Astrocyte (in vitro differentiated cells and primary cell): ENCODE measurements at regions not wholly inside any gene's neighbourhood (a gene's known extent, or its start where the extent isn't known, plus 50 kb on each side); places are given as distances from the start of the nearest gene placed in this dataset.

ENCODE experiments used
- DNase-seq: peaks from one replicate; pipeline ENCODE4 v3.0.0-alpha.2; 2010; ENCODE audit warnings: low read depth
- FAIRE-seq: peaks from 2 replicates; lab custom pipeline; 2011; peaks lifted over from hg19 to GRCh38; lab: Jason Lieb, UNC
- H2AFZ ChIP-seq: 2 replicates; pipeline ENCODE4 v1.6.0; 2012; ENCODE audit warnings: low read depth, low read length, inconsistent platforms
- H3K27ac ChIP-seq: 2 replicates; pipeline ENCODE4 v1.5.1; 2011; ENCODE audit warnings: low read depth, low read length, inconsistent platforms
- H3K27me3 ChIP-seq: 2 replicates; pipeline ENCODE4 v1.6.0; 2011; ENCODE audit warnings: low read length, inconsistent platforms; ENCODE audit not compliant: insufficient read depth
- H3K36me3 ChIP-seq: 2 replicates; pipeline ENCODE4 v1.5.1; 2011; ENCODE audit warnings: low read length, inconsistent platforms; ENCODE audit not compliant: insufficient read depth
- H3K4me1 ChIP-seq: 2 replicates; pipeline ENCODE4 v1.5.1; 2011; ENCODE audit warnings: low read length, inconsistent platforms; ENCODE audit not compliant: insufficient read depth
- H3K4me2 ChIP-seq: 2 replicates; pipeline ENCODE4 v1.6.0; 2012; ENCODE audit warnings: low read length, inconsistent platforms
- H3K4me3 ChIP-seq: 2 replicates; pipeline ENCODE4 v1.5.1; 2011; ENCODE audit warnings: low read depth, mild to moderate bottlenecking, low read length, inconsistent platforms; ENCODE audit not compliant: insufficient read depth
- H3K79me2 ChIP-seq: 2 replicates; pipeline ENCODE4 v1.6.0; 2012; ENCODE audit warnings: mild to moderate bottlenecking, low read length, inconsistent platforms; ENCODE audit not compliant: insufficient read depth
- H3K9ac ChIP-seq: 2 replicates; pipeline ENCODE4 v1.6.0; 2012; ENCODE audit warnings: mild to moderate bottlenecking, low read length, inconsistent platforms
- H3K9me3 ChIP-seq: 2 replicates; pipeline ENCODE4 v1.5.1; 2012; ENCODE audit warnings: low read depth, mild to moderate bottlenecking, low read length, inconsistent platforms; ENCODE audit not compliant: insufficient read depth
- H4K20me1 ChIP-seq: 2 replicates; pipeline ENCODE4 v1.6.0; 2012; ENCODE audit warnings: low read length, inconsistent platforms; ENCODE audit not compliant: insufficient read depth
- H3K27ac Mint-ChIP-seq: one replicate; pipeline ENCODE4 v1.8.0; 2021; ENCODE audit warnings: mild to moderate bottlenecking, mixed read lengths; ENCODE audit not compliant: unreplicated experiment
- H3K27me3 Mint-ChIP-seq: one replicate; pipeline ENCODE4 v1.8.0; 2021; ENCODE audit warnings: low read depth, mixed read lengths; ENCODE audit not compliant: unreplicated experiment
- H3K36me3 Mint-ChIP-seq: one replicate; pipeline ENCODE4 v1.8.0; 2021; ENCODE audit warnings: low read depth, mixed read lengths; ENCODE audit not compliant: unreplicated experiment
- H3K4me1 Mint-ChIP-seq: one replicate; pipeline ENCODE4 v1.8.0; 2021; ENCODE audit warnings: low read depth, mixed read lengths; ENCODE audit not compliant: unreplicated experiment
- H3K4me3 Mint-ChIP-seq: one replicate; pipeline ENCODE4 v1.8.0; 2021; ENCODE audit warnings: mild to moderate bottlenecking, moderate library complexity, mixed read lengths; ENCODE audit not compliant: unreplicated experiment
- H3K9me3 Mint-ChIP-seq: one replicate; pipeline ENCODE4 v1.8.0; 2021; ENCODE audit warnings: mild to moderate bottlenecking, mixed read lengths; ENCODE audit not compliant: unreplicated experiment
- CTCF ChIP-seq: IDR thresholded peaks from 2 replicates; pipeline ENCODE4 v1.5.1; 2011; ENCODE audit warnings: low read depth, mild to moderate bottlenecking, inconsistent platforms, low read length, moderate library complexity; ENCODE audit not compliant: insufficient read depth
- EZH2 ChIP-seq: IDR thresholded peaks from 2 replicates; pipeline ENCODE4 v1.6.1; 2012; ENCODE audit warnings: mild to moderate bottlenecking, low read length, inconsistent platforms; ENCODE audit not compliant: insufficient read depth

GRCh38 chr19:46947866-46948265 lies 71.8 kb upstream of the NPAS1 start:
- FAIRE-seq: no peak

GRCh38 chr19:46950526-46951170 lies 69.0 kb upstream of the NPAS1 start:
- H3K79me2 ChIP-seq: peaks cover 75% of the 10 kb centered on the region

More at GRCh38 chr19:46947866-46948265, 71.8 kb upstream of the NPAS1 start:
- Histone ChIP-seq H3K79me2 (peaks cover 71% of the 10 kb centered on the region), H3K36me3 (no peaks in the 10 kb centered on the region), H4K20me1 (peaks cover 46% of the 10 kb centered on the region), H3K4me2 (no peak overlapping the region), H3K4me1 (peaks cover 35% of the 10 kb centered on the region), H3K27me3 (no peaks in the 10 kb centered on the region), H3K9ac (no peak overlapping the region), H3K27ac (no peak overlapping the region), H3K9me3 (no peaks in the 10 kb centered on the region), H2AFZ (no peak overlapping the region), H3K4me3 (no peak overlapping the region)
- no peak for TF ChIP-seq CTCF
- TF ChIP-seq EZH2: no peak
- no peaks in the 10 kb centered on the region for H3K27me3 Mint-ChIP-seq
- no peak overlapping the region for H3K27ac Mint-ChIP-seq
- peaks cover 41% of the 10 kb centered on the region for H3K4me1 Mint-ChIP-seq
- no peak overlapping the region for H3K4me3 Mint-ChIP-seq
- H3K9me3 Mint-ChIP-seq: no peaks in the 10 kb centered on the region
- no peak for DNase-seq
- H3K36me3 Mint-ChIP-seq: peaks cover 27% of the 10 kb centered on the region

More at GRCh38 chr19:46950526-46951170, 69.0 kb upstream of the NPAS1 start:
- peaks cover 2% of the 10 kb centered on the region for H3K9me3 Mint-ChIP-seq
- H3K27ac Mint-ChIP-seq: no peak overlapping the region
- Histone ChIP-seq H3K27me3 (no peaks in the 10 kb centered on the region), H2AFZ (no peak overlapping the region), H3K4me3 (no peak overlapping the region), H3K9ac (peak overlapping the region; percentile 16), H3K9me3 (no peaks in the 10 kb centered on the region), H3K4me1 (peaks cover 29% of the 10 kb centered on the region), H3K36me3 (no peaks in the 10 kb centered on the region), H3K4me2 (peak overlapping the region; percentile 45), H4K20me1 (peaks cover 23% of the 10 kb centered on the region), H3K27ac (peak overlapping the region; percentile 14)
- H3K27me3 Mint-ChIP-seq: no peaks in the 10 kb centered on the region
- DNase-seq: no peak
- no peak overlapping the region for H3K4me3 Mint-ChIP-seq
- H3K4me1 Mint-ChIP-seq: peaks cover 32% of the 10 kb centered on the region
- peaks cover 31% of the 10 kb centered on the region for H3K36me3 Mint-ChIP-seq
- TF ChIP-seq EZH2 (no peak), CTCF (no peak)
- no peak for FAIRE-seq
